ENCODE measurements at regions not wholly inside any gene's neighbourhood (a gene's known extent, or its start where the extent isn't known, plus 50 kb on each side); places are given as distances from the start of the nearest gene placed in this dataset.

GRCh38 chr5:52577546-52577945 is 210.2 kb upstream of the ITGA1 start:
- TF ChIP-seq TEAD4 (IDR thresholded peaks at IDR 0.05) (no peak), CREB1 (IDR thresholded peaks at IDR 0.05; ENCODE audit: low read depth) (no peak), EGR1 (IDR thresholded peaks at IDR 0.05) (no peak), RAD21 (IDR thresholded peaks at IDR 0.05; ENCODE audit: low read depth) (no peak), TCF12 (IDR thresholded peaks at IDR 0.05; ENCODE audit: low read depth) (no peak), NFIC (IDR thresholded peaks at IDR 0.05) (no peak), REST (IDR thresholded peaks at IDR 0.05; ENCODE audit: low read depth) (no peak), FOXM1 (IDR thresholded peaks at IDR 0.05; ENCODE audit: borderline replicate concordance, low read depth) (no peak), TAF1 (IDR thresholded peaks at IDR 0.05; ENCODE audit: low read depth) (no peak), CEBPB (IDR thresholded peaks at IDR 0.05) (no peak), ZBTB7A (IDR thresholded peaks at IDR 0.05; ENCODE audit: low read depth) (no peak), USF1 (IDR thresholded peaks at IDR 0.05) (no peak), YY1 (IDR thresholded peaks at IDR 0.05; ENCODE audit: low read depth) (no peak)
- TF ChIP-seq, protein P1, sequence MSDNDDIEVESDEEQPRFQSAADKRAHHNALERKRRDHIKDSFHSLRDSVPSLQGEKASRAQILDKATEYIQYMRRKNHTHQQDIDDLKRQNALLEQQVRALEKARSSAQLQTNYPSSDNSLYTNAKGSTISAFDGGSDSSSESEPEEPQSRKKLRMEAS (IDR thresholded peaks at IDR 0.05), result no peak

DNA sequence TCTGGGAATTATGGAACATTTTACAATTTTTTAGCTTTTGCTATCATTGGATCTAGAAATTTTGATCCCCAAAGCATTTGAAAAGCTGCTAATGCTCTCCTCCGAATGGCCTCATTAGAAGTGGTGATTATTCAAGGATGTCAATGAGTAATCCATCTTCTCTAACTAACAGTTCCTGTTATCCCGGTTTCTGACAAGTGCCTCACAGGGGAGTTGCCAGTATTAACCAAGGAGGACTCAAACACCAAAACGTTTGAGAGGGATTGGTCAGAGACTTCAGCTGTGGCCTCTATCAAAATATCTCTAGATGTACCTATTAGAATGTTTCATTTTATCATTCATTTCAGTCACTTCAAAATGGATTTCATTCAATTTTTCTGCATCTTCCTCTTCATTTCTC is 208.3 kb upstream of the ITGA1 start:
- TF ChIP-seq, protein P1 (IDR thresholded peaks at IDR 0.05), result no peak

DNA sequence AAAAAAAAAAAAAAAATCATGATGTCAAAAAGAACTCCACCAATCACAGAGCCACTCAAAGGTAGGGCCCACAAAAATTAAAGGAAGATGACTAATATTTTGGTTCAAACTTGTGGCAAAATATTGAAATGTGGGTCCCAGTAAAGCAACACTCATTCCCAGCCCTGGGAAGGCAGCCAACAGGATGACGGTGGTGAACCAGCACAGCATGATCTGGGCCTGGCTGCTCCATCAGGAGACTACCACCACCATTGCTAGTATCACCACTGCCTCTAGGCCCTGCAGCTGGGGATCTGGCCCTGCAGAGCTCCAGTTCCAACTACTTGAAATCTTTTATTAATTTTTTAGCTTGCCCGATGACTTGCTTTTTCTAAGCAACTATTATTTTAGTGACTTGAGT is 206.8 kb upstream of the ITGA1 start:
- no peak for TF ChIP-seq TEAD4 (IDR thresholded peaks at IDR 0.05)

- TF ChIP-seq RAD21 (IDR thresholded peaks at IDR 0.05; ENCODE audit: low read depth), result no peak
- no peak for TF ChIP-seq REST (IDR thresholded peaks at IDR 0.05; ENCODE audit: low read depth)
- no peak for TF ChIP-seq TCF12 (IDR thresholded peaks at IDR 0.05; ENCODE audit: low read depth)
- TF ChIP-seq EGR1 (IDR thresholded peaks at IDR 0.05), result no peak
- TF ChIP-seq TEAD4 (IDR thresholded peaks at IDR 0.05), result no peak
- TF ChIP-seq, protein P1 (IDR thresholded peaks at IDR 0.05), result no peak
- TF ChIP-seq TAF1 (IDR thresholded peaks at IDR 0.05; ENCODE audit: low read depth), result no peak
- TF ChIP-seq ZBTB7A (IDR thresholded peaks at IDR 0.05; ENCODE audit: low read depth), result no peak
- no peak for TF ChIP-seq USF1 (IDR thresholded peaks at IDR 0.05)
- no peak for TF ChIP-seq CEBPB (IDR thresholded peaks at IDR 0.05)
- no peak for TF ChIP-seq NFIC (IDR thresholded peaks at IDR 0.05)
- TF ChIP-seq FOXM1 (IDR thresholded peaks at IDR 0.05; ENCODE audit: borderline replicate concordance, low read depth), result no peak
Measured at GRCh38 chr5:52582313-52582712, 205.4 kb upstream of the ITGA1 start.

DNA sequence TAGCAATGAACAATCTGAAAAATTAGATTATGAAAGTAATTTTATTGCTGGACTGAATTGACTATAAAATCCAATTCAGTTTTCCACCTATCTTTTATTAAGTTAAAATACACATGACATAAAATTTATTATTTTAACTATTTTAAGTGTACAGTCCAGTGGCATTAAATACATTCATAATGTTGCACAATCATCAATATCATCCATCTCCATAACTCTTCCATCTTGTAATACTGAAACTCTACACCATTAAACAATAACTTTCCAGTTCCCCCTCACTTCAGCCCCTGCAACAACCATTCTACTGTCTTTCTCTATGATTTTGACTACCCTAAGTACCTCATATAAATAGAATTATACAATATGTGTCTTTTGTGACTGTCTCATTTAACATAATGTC is 200.6 kb upstream of the ITGA1 start:
- TF ChIP-seq FOXM1 (IDR thresholded peaks at IDR 0.05; ENCODE audit: borderline replicate concordance, low read depth) (no peak), EGR1 (IDR thresholded peaks at IDR 0.05) (no peak), ZBTB7A (IDR thresholded peaks at IDR 0.05; ENCODE audit: low read depth) (no peak), TAF1 (IDR thresholded peaks at IDR 0.05; ENCODE audit: low read depth) (no peak), TEAD4 (IDR thresholded peaks at IDR 0.05) (no peak), TCF12 (IDR thresholded peaks at IDR 0.05; ENCODE audit: low read depth) (no peak), NFIC (IDR thresholded peaks at IDR 0.05) (no peak), REST (IDR thresholded peaks at IDR 0.05; ENCODE audit: low read depth) (no peak), CREB1 (IDR thresholded peaks at IDR 0.05; ENCODE audit: low read depth) (no peak), USF1 (IDR thresholded peaks at IDR 0.05) (no peak)
- TF ChIP-seq, protein P1 (IDR thresholded peaks at IDR 0.05), result no peak

All from Ishikawa (cell line).